ENCODE measurements at regions not wholly inside any gene's neighbourhood (a gene's known extent, or its start where the extent isn't known, plus 50 kb on each side); places are given as distances from the start of the nearest gene placed in this dataset.
"Not testable (repeated sequence)": the region's sequence is repeated elsewhere in the genome, so short reads cannot be mapped to it uniquely, and the experiment has no call there.

DNA sequence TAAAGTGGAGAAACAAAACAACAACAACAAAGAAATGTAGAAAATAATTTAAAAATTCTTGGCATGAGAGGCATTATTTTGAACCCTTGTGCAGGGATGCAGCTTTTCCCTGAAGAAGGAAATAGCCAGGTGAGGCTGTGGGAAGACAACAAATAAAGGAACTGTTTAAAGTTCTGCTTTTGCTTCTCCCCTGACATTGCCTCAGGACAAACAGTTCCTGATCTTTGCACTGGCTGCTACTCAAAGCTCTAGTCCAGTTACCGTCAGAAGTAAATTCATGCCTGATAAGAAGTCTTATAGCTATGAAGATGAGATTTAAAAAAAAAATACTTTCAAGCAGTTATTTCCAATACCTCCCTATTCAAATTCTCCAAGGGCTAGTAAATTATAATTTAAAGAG lies 233.8 kb downstream of the IL15 start:
- no peaks in the 10 kb centered on the region for H3K27me3 ChIP-seq

DNA sequence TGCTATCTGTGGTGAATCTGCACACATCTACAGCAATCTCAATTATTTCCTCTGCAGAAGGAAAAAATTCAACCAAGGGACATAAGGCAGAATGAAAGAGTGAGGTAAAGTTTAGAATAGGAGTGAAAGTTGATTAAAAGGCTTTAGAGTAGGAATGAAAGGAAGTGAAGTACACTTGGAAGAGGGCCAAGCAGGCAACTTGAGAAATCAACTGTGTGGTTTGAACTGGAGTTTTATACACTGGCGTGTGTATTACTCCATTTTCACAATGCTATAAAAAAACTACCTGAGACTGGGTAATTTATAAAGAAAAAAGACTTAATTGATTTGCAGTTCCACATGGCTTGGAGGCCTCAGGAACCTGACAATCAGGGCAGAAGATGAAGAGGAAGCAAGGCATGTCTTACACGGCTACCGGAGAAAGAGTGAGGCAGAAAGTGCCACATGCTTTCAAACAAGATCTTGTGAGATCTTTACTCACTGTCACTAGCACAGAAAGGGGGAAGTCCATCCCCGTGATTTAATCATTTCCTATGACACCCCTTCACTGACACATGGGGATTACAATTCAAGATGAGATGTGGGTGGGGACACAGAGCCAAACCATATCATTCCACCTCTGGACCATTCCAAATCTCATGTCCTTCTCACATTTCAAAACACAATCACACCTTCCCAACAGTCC lies 234.8 kb downstream of the IL15 start:
- ATAC-seq (peak in 3 of 4 donors; percentile 56 to 63 (median 57)), DNase-seq (no peak)
- no peaks in the 10 kb centered on the region for H3K36me3 ChIP-seq
- H3K27ac ChIP-seq, result no peak overlapping the region
- no peak overlapping the region for H3K4me3 ChIP-seq
- WGBS (ENCODE audit: insufficient coverage, low coverage, low lambda C conversion rate, missing lambda C conversion rate), result 42% methylated on average over 4 of the region's 4 CpGs
- no peaks in the 10 kb centered on the region for H3K27me3 ChIP-seq
- no peaks in the 10 kb centered on the region for H3K9me3 ChIP-seq
- H3K4me1 ChIP-seq, result peaks cover 0 to 16% (median 0%) of the 10 kb centered on the region in 4 donors
- TF ChIP-seq POLR2A (IDR thresholded peaks at IDR 0.05), result no peak
- TF ChIP-seq, protein P1, sequence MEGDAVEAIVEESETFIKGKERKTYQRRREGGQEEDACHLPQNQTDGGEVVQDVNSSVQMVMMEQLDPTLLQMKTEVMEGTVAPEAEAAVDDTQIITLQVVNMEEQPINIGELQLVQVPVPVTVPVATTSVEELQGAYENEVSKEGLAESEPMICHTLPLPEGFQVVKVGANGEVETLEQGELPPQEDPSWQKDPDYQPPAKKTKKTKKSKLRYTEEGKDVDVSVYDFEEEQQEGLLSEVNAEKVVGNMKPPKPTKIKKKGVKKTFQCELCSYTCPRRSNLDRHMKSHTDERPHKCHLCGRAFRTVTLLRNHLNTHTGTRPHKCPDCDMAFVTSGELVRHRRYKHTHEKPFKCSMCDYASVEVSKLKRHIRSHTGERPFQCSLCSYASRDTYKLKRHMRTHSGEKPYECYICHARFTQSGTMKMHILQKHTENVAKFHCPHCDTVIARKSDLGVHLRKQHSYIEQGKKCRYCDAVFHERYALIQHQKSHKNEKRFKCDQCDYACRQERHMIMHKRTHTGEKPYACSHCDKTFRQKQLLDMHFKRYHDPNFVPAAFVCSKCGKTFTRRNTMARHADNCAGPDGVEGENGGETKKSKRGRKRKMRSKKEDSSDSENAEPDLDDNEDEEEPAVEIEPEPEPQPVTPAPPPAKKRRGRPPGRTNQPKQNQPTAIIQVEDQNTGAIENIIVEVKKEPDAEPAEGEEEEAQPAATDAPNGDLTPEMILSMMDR (IDR thresholded peaks at IDR 0.05), result no peak
- intact Hi-C loops (cut with DNase I), result no loop called here

More for the DNA sequence above, 233.8 kb downstream of the IL15 start:
- no peak overlapping the region for H3K27ac ChIP-seq
- WGBS (ENCODE audit: insufficient coverage, low coverage, low lambda C conversion rate, missing lambda C conversion rate), result 7% methylated on average over 1 of the region's 1 CpG
- DNase-seq (no peak), ATAC-seq (peak; percentile 50 to 82 (median 67))
- TF ChIP-seq POLR2A (IDR thresholded peaks at IDR 0.05), result no peak
- TF ChIP-seq, protein P1 (IDR thresholded peaks at IDR 0.05), result no peak
- no peaks in the 10 kb centered on the region for H3K36me3 ChIP-seq
- H3K9me3 ChIP-seq, result no peaks in the 10 kb centered on the region
- intact Hi-C loops (cut with DNase I), result no loop called here
- H3K4me1 ChIP-seq, result peaks cover 0 to 16% (median 0%) of the 10 kb centered on the region in 4 donors
- H3K4me3 ChIP-seq, result no peak overlapping the region

DNA sequence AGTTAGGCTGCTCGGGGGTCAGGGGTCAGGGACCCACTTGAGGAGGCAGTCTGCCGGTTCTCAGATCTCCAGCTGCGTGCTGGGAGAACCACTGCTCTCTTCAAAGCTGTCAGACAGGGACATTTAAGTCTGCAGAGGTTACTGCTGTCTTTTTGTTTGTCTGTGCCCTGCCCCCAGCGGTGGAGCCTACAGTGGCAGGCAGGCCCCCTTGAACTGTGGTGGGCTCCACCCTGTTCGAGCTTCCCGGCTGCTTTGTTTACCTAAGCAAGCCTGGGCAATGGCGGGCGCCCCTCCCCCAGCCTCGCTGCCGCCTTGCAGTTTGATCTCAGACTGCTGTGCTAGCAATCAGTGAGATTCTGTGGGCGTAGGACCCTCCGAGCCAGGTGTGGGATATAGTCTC lies 246.3 kb downstream of the IL15 start:
- 0% methylated on average over 2 of the region's 12 CpGs for WGBS (ENCODE audit: insufficient coverage, low coverage, low lambda C conversion rate, missing lambda C conversion rate)
- H3K27ac ChIP-seq; H3K4me1 ChIP-seq; H3K9me3 ChIP-seq; DNase-seq; H3K27me3 ChIP-seq; ATAC-seq; H3K36me3 ChIP-seq; H3K4me3 ChIP-seq; intact Hi-C loops (cut with DNase I): not testable (repeated sequence)

DNA sequence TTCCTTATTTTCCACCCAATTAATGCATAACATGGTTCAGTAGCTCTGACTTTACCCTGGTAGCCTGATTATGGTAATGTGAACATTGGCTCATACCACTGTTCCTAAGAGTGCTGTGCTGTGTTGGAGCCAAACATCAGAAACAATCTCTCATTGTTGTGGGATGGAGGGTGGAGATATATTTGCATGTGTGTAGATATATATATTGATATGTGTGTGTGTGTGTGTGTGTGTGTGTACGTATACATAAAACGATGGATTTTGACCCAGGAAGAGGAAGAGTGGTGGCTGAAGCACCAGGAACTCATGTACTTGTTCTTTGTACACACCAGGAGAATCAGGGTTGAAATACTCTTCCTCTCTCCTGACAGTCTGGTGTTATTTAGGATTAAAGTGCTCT lies 247.7 kb downstream of the IL15 start:
- Histone ChIP-seq H3K4me1 (no peaks in the 10 kb centered on the region), H3K27me3 (no peaks in the 10 kb centered on the region), H3K4me3 (no peak overlapping the region), H3K27ac (no peak overlapping the region), H3K9me3 (no peaks in the 10 kb centered on the region), H3K36me3 (no peaks in the 10 kb centered on the region)
- DNase-seq, result no peak
- WGBS (ENCODE audit: insufficient coverage, low coverage, low lambda C conversion rate, missing lambda C conversion rate), result 33% methylated on average over 2 of the region's 2 CpGs
- ATAC-seq, result no peak
- intact Hi-C loops (cut with DNase I), result no loop called here
- TF ChIP-seq, protein P1 (IDR thresholded peaks at IDR 0.05), result no peak
- TF ChIP-seq POLR2A (IDR thresholded peaks at IDR 0.05), result no peak

DNA sequence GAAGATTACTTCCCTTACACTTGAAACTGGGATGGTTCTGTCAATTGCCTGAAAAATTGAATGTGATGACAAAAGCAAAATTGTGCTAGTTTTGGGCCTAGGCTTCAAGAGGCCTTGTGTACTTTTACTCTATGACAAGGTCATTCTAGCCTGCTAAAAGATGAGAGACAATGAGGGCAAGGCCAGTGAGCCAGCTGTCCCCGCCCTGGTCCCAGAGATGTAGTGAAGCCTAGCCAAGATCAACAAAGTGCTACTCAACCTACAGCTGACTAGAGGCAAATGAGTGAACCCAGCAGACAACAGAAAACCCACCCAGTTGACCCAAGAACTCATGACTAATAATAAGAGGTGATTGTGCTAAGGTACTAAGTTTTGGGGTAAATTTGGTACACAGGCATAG lies 248.7 kb downstream of the IL15 start:
- intact Hi-C loops (cut with DNase I), result no loop called here
- Histone ChIP-seq H3K36me3 (no peaks in the 10 kb centered on the region), H3K9me3 (no peaks in the 10 kb centered on the region), H3K4me1 (no peaks in the 10 kb centered on the region), H3K27me3 (no peaks in the 10 kb centered on the region), H3K27ac (no peak overlapping the region), H3K4me3 (no peak overlapping the region)
- WGBS (ENCODE audit: insufficient coverage, low coverage, low lambda C conversion rate, missing lambda C conversion rate), result 50% methylated on average over 1 of the region's 1 CpG
- DNase-seq, result no peak
- ATAC-seq, result peak in 1 of 4 donors; percentile 64
- TF ChIP-seq POLR2A (IDR thresholded peaks at IDR 0.05), result no peak
- TF ChIP-seq, protein P1 (IDR thresholded peaks at IDR 0.05), result no peak

Measured in right lobe of liver (tissue), 6 donors.